Hematopoietic multipotent progenitor cell treated with erythropoietin and hydrocortisone succinate and interleukin-3 and kit ligand, for 4 days (in vitro differentiated cells): ENCODE measurements at regions not wholly inside any gene's neighbourhood (a gene's known extent, or its start where the extent isn't known, plus 50 kb on each side); places are given as distances from the start of the nearest gene placed in this dataset.

Experiments used
- DNase-seq: peaks from one replicate; pipeline ENCODE4 v3.0.0-alpha.2; 2015

DNA sequence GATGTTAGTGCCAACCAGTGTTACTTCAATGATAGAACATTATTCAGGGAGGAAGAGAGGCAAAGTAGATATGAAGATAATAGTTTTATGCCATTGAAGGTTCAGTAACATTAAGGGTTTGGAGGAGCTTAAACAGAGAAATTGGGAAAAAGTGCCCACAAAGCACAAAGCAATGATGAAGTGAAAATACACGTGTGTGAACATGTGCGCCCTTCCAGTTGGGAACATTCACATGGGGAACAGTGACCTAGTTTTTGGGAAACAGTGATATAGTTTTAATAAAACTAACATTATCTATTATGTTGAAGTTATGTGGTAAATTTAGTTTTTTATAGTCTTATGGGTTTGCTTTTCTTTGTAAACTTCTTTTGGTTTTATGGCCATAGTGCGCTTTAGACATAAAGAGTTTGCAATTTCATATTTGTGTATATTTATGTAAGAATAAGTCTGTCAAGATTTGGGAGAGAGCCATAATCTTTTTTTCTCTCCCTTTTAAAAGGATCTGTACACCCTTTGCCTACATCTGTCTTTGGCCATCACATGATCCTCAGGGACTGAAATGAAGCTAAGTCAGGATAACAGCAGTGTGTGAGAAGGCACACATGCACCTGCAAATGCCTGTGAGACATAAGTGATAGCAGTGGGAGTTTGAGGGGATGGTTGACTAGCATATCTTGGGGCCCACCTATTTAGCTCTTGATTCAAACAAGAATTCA is 450.3 kb upstream of the THRB start:
- no peak for DNase-seq

DNA sequence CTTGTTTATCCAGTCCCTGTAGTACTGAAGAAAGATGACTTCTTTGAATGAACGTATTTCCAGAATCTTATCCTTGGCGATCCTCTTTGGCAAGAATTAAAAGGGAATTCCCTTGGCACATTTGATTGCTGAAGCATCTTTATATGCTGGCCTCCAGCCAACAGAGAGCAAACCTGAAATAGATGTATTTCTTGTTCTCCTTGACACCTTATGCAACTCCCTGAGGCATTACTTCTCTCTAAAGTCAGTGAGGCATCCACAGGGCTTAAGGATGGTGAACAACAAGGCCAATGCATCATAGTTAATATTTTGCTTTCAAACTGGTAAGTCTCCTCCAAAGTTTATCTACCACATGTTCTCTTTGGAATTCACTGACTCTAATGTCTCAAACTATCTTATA is 450.9 kb upstream of the THRB start:
- no peak for DNase-seq

DNA sequence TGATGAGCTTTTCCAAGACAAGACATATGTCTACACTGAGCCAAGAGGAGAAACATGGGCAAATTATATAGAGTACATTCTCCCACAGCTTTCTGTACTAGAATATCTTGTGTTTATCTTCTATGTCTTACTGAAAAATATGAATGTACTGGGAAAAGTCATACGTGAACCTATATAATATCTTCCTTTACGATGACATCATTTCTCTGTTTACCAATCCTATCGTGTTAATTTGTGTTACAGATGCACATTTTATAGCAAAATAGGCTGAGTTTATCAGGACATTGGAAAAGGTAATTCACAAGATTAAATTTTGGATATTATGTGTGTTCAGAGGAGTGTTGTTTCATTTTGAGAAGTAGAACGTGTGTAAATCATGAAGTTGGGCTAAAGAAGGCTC is 452.5 kb upstream of the THRB start:
- no peak for DNase-seq

DNA sequence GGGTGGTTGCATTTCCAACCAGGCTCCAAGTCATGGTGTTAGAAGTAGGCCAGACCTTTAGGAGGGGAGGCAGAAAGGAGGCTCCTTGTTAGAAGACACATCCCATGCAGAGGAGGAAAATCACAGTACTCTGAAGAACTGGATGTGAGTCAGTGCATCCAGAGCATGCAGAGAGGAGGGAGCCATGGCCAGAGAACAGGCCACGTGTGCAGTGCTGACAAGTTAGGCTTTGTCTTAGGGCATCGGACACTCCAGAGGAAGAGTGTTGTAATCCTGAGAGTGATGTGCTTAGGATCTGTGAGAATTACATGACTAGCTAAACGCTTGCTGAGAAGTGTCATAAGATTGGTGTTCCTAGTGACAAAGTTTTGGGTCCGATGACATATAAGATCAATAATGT is 456.5 kb upstream of the THRB start:
- DNase-seq: no peak

DNA sequence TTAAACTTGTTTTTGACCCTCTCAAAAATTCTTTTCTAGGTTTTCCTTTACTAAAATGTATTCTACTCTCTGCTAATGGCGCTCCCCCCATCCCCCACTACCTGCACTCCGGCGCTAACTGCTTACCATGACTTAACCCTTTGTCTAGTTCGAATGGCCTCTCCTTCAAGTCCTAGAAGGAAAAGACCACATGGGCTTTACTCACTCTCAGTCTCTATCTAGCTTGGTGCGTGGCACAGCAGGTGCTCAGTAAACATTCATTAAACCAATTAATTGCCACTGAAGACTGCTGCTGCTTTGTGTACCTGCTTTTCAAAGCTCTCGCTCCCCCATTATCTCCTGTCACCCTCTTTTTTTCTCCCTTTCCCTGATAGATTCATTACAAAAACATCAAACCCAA is 457.7 kb upstream of the THRB start:
- no peak for DNase-seq

DNA sequence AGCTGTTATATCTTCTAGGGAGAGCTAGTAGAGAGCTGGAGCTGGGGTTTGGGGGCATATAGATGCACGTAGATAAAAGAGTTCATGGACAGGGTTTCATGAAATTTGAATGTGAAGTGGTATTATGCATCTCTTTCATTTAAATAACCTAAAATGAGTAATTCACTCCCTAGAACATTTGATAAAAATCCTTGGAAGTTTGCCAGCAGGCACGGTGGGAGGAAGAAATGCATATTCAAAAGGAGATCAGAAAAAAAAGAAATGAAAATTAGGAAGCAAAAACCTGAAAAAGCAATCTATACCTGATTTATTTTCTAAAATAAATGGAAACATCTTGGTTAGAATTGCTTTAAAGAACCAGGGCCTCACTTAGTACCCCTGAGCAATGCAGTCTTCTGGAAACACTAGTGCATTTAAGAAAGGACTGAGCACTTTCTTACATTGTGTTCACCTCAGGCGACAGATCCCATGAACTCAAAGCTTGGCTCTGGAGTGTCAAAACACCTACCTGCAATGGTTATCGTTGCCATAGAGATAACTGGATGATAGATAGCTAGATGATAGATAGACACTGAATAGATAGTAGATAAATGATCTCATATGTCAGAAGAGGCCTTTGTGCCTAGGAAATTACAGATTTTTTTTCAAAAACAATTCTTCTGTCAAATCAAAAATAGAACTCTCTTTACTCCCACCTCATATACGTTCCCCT is 458.6 kb upstream of the THRB start:
- peak; percentile 1 for DNase-seq

DNA sequence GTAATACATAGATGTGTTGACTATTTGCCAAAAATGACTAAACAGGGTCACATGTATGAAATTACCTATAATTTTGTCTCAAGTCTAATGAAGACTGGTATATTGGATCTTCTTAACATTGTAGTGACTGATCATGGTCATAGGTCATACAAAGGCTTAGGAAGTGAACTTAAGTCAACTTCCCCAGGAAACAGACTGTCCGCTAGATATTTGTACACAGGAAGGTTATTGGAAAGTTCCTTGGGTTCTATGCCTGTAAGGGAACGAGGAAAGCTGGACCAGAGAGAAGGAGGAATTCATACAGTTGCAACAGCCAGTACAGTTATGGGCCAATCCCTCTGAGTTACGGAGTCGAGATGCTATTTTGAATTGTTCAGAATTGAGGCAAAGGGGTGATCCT is 462.0 kb upstream of the THRB start:
- no peak for DNase-seq

DNA sequence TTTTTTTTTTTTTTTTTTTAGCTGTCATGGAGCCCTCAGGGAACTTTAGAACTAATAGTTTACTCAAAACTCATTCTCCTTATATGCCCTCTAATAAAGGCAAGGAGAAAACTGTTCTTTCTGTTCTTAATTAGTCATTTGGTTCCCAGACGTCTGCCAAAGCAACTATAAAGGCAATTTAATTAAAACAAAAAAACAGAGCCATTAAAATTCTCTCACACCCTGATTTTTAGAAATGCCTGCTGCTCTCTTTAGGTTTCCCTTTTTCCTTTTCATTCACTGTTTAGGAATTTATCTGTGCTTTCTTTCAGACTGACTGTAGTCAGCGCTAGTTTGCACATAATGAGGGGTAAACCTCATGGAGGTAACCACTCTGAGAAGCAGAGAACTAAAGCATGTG is 463.6 kb upstream of the THRB start:
- DNase-seq: no peak

DNA sequence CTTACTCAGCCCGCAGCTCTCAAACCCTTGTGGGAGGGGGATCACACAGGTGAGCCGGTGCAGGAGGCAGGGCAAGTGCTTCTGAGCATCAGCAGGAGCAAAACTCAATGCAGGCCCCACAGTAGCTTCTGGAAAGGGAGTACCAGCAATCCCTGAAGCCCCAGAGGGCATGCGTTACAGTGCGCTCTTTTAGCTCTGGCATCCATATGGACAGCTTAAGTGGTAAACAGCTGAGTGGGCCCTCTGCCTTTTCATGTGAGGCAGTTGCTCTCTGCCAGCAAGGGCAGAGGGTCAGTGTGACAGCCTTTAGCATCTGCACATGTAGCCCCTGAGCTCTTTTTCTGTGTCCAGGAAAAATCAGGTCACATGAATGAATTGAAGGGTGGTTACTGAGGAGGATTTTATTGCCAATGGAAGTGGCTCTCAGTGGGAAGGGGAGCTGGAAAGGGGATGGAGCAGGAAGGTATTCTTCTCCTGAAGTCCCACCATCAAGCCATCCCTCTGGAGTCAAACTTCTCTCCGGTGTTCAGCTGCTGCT is 464.3 kb upstream of the THRB start:
- no peak for DNase-seq

DNA sequence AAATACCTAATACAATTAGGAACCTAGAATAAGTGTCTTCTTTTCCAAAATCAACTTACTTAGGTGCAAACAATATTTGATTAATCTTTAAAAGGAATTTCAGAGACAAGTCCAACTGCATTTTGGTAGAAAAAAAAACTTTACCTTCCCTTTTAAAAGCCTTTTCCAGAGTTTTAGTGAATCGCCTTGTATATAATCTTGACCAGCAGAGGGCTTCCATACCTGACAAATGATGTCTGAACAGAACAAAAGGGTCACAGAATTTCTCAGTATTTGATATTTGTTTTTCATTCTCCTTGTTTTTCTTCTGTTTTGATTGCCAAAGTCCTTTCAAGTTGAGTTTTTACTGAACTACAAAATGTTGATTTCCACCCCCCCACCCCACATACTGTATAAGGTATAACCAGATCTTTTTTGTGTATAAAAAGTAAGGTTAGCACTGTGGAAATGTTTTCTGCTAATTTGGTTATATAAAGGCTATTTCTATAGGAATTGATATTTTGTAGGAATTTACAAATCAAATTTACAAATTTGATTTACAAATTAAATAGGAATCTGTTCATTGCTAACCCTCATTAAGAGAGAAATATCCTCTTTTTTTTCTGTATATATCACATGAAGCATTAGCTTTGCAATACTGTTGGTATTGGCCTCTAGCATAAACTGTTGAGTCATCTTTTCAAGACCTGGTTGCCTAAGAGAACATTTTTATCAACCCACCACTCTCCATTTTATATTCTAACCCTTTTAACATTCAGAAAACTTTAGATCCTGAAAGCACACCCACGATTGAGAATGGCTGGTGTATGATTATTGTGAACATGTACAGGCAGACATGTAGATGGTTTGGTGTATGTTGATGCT is 464.1 kb upstream of the RARB start:
- DNase-seq: peak; percentile 43

DNA sequence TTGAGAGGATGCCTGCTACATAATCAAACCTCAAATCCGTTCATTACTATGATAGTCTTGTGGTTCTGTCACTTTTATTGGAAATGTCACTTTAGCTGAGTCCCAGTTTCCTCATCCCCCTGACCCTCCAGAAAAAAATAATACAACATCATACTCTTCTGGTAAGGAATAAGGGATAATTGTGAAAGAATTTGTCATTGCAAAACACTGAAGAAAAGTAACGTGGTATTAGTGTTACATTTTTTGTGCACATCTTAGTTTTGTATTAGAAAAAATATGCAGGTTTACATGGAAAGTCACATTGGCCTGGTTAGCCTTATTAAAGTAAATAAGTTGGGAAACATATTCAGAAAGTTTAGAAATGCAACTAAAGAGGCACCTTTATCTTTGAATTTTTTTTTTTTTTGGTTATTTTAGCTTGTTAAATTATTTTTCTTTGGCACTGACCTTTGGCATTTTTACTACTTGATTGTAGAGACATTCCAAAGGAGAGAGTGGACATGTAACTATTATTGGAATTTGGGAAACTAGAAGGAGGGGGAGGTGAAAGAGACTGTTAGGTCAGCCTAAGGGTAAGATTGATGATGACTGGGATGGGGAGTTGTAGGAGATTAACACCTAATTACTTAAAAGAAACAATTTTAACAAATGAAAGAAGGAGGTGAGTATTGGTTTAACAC is 462.2 kb upstream of the RARB start:
- DNase-seq: no peak

DNA sequence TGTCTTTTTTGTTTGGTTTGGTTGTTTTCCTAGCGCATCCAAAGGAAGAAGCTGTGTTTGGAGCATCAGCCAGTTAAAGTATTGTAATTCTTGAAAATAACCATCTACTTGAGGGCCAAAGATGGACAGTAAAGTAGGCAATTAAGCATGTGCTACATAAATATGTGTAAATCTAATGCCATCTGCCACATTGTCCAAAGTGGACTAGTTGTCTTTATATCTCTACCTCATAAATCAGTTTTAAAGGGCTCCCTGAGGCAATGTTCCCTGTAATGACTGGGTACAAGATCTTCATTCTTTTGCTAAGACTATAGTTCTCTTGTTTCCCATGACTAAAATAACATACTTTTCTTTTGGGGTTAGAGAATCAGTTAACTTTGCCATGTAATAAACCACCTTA is 460.0 kb upstream of the RARB start:
- DNase-seq: no peak

DNA sequence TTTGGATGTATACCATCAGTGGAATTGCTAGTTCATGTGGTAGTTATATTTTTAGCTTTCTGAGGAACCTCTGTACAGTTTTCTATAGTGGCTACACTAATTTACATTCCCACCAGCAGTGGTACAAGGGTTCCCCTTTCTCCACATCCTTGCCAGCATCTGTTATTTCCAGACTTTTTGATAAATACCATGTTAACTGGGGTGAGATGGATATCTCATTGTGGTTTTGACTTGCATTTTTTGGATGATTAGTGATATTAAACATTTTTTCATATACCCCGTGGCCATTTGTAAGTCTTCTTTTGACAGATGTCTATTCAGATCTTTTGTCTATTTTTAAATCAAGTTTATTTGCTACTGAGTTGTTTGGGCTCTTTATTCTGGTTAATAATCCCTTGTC is 455.6 kb upstream of the RARB start:
- DNase-seq: no peak

DNA sequence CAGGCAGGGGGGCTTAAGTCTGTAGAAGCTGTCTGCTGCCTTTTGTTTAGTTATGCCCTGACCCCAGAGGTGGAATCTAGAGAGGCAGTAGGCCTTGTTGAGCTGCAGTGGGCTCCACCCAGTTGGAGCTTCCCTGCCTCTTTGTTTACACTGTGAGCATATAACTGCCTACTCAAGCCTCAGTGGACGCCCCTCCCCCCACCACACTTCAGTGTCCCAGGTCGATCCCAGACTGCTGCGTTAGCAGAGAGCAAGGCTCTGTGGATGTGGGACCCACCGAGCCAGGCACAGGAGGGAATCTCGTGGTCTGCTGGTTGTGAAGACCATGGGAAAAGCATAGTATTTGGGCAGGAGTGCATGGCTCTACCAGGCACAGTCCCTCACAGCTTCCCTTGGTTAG is 446.8 kb upstream of the RARB start:
- DNase-seq: no peak

DNA sequence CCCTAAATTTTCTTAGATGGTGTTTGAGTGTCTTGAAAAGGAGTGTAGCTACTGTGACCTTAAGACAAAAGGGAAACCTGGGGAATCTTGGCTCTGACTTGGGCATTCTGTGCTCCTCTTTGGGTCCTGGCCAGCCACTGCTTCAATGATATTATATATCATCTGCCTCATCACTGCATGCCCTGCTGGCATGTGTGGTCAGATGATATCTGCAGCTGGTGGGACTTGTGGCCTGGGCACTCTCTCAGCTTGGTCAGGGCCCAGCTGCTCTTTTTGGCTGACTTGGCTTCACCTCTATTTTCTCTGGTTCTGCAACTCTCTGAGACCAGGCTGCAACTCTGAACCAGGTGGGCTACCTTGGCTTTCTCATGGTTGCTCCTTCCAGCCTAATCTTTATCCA is 446.1 kb upstream of the RARB start:
- DNase-seq: peak; percentile 4

DNA sequence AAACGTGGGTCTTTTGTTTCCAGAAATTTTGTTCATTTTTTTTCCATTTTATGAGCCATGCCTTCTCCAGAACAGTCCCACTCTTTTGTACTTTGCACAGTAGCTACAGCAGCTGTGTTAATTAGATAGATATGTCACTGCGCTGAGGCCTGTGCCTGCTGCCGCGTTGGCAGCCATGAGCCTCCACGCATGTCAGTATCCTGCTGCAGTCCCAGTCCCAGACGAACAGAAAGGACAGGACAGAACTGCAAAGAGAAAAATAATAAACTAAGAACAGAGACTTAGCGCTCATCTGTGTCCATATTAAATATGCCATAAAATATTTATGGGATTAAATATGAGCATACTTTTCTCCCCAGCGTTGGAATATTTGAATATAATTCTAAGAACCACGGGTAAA is 442.4 kb upstream of the RARB start:
- no peak for DNase-seq

DNA sequence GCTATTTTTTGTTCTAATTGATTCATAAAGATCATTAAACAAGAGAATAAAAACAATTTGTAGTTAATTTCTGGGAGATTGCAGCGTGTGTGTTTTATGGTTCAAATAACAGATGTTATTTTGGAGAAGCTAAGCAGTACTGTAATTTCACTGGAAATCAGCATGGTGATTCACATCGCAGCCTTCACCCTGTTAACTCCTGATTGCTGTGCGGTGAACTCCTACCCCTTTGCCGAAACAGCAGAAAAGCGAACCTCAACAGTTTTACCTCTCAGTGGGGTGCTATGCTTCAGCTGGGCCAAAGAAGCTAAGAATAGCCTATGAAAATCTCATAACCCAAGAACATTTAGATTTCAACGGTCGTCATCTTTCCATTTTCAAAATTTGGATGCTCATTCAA is 441.5 kb upstream of the RARB start:
- no peak for DNase-seq

DNA sequence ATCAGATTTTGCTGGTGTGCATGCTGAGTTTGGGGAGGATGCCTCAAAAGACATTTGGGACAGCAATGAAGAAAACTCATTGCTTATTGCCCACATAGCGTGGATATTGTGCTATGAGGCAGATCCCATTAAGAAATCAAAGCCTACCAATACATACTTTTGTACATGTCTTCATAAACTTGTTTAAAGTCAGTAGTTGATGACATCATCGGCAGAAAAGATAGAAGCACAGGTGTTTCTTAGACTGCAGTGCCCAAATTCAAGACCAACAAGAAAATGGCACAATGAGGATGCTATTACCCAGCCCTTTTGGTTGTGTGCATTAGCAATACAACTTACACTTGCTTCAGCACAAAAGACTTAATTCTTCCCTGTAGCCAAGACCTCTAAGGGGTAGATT is 428.7 kb upstream of the RARB start:
- no peak for DNase-seq

DNA sequence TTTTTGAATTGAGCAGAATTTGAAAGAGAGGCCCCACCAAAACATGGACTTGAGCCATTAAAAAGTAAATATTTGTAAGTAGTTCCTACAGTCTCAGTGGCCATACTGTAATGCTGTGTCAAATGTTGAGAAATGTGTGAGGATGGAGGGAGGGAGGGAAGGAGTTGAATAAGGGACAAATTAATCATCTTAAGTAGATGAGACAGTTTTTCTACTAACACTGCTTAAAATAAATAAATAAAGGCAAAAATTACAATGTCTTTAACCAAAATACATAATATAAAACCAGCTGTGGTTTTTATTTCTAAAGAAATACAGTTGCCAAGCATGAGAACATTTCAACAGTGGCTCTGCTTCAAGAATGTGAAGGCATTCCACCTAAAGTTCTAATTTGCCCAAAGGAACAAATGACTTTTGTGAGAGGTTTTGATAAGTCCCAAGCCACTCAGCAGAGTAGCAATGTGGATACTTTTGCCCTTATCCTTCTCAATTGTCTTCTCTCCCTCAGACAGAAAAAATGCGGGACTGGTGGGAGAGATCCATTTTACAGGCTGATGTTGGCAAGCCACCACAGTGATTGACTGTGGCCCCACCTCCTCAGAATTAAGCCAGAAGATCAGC is 427.0 kb upstream of the RARB start:
- no peak for DNase-seq

DNA sequence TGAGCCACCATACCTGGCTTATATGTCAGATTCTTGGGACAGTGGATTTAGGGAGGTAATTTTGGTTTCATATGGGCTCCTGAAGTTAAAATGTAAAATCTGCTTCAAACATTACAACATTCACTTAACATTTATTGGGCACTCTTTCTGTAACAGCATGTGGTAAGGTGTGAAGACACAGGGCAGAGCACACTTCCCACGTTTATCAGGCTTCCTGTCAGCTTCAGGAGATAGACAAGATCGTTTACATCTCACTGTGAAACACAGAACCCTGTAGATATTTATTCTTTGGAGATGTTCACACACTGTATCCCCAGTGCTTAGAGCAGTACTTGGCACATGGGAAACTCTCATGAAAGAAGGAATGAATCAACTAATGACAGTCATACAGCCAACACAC is 426.0 kb upstream of the RARB start:
- DNase-seq: no peak

DNA sequence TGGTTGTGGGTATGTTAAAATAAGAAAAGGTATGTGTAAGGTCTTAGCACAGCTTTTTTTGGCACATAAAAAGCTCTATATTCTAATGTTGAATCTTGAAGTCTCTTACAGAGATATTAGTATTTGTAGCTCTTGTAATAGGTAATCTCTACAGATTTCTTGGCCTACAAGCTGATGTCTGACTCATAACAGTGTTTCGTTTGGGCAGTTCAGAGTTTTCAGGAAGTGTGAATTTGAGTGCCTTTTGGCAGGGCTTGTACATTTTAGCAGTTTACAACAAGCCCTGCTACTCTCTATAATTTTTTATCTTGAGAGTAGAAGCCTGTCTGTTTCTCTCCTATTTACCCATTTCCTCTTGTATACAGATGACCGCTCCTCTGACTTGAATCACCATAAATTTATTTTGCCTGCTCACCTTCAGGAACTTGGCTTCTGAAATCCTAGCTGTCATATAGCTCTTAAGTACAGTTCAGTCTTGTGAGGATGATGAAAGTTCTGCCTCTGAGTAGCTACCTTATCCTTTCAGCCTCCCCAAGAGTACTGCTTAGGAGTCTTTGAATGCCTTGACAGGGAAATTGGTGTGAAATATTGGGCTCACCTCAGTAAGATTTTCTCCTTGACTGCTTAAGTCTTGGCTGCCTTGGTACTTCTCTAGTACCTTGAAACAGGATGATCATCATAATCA is 419.9 kb upstream of the RARB start:
- no peak for DNase-seq

DNA sequence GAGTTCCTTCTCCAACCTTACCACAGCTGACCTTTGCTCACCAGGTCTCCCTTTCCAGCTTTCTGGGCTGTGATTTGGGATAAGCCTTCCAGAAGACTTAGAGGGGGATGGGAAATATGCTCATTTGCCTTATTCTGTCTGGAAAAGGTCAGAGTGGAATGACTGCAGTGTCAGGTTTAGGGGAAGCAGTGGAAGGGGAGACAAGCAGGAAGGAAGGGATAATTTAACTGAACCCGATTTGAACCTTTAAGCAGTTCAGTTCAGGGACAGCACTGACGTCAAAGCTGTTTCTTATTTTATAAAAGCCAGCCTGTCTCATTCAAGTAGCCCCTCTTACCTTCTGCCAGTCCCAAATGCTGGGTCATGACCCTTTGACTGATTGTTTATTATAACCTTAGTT is 418.4 kb upstream of the RARB start:
- DNase-seq: no peak
